ENCODE measurements at regions not wholly inside any gene's neighbourhood (a gene's known extent, or its start where the extent isn't known, plus 50 kb on each side); places are given as distances from the start of the nearest gene placed in this dataset.

DNA sequence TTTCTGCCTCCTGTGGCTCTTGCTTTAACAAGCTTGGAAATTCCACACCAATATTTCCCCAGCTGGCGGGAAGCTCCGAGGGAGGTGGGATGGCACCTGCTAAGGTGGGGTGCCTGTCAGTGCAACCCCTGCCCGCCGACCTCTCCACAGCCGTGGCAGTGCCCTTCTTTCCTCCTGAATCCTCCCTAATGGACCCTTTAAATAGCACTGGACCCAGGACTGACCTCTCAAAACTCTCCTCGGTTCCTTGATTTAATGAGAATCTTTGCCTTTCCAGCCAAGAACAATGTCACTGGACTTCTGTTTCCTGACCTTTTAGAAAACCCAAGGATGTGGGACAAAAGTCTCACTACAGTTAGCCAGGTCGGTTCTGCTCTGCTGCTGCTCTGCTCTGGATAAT, 63.2 kb upstream of the EXOC6 start:
- FAIRE-seq = peak; percentile 48
- WGBS (ENCODE audit: insufficient coverage, low coverage, missing lambda C conversion rate) = 64% methylated on average over 4 of the region's 7 CpGs

More for the DNA sequence above, 63.2 kb upstream of the EXOC6 start:
- Histone ChIP-seq H2AFZ (ENCODE audit: low read depth, low read length) (no peak overlapping the region), H3K4me3 (no peak overlapping the region), H3K27me3 (ENCODE audit: control insufficient read depth in 2 of 2, insufficient read depth in 2 of 2, low read length in 2 of 2) (no peaks in the 10 kb centered on the region), H3K4me1 (replicated peaks in 1 of 2; ENCODE audit: control insufficient read depth in 2 of 2, insufficient read depth in 2 of 2, low read length in 2 of 2) (no peaks in the 10 kb centered on the region; a peak in 1 of 5 replicates), H3K36me3 (ENCODE audit: control insufficient read depth, insufficient read depth, low read length) (no peaks in the 10 kb centered on the region), H3K9me1 (ENCODE audit: control insufficient read depth, insufficient read depth, low read length) (no peaks in the 10 kb centered on the region), H3K9ac (ENCODE audit: insufficient read depth in 1 of 2, low read depth in 2 of 2, low read length in 2 of 2) (no peak overlapping the region), H3K79me2 (ENCODE audit: control insufficient read depth, insufficient read depth, low read length) (no peaks in the 10 kb centered on the region), H3K4me2 (ENCODE audit: insufficient read depth, low read length) (no peak overlapping the region), H3K9me3 (replicated peaks; ENCODE audit: control insufficient read depth, insufficient read depth, low read depth, low read length) (no peaks in the 10 kb centered on the region), H4K20me1 (replicated peaks; ENCODE audit: control insufficient read depth, insufficient read depth, low read length) (no peaks in the 10 kb centered on the region), H3K27ac (ENCODE audit: extremely low read depth, low read depth, low read length) (no peak overlapping the region)
- no peak for DNase-seq (ENCODE audit: extremely low read depth in 1 of 4, low spot score in 3 of 4)
- in situ Hi-C loops (cut with MboI) (no loop called here), intact Hi-C loops (cut with micrococcal nuclease) (no loop called here)
- no TSS peak for BruUV-seq (replicated peaks)
- POLR2A ChIA-PET = interaction anchor here (0.9 kb wide), 1 partner anchor 10 kb away, joined by 3 read pairs; no protein-coding TSS in a partner anchor
- ATAC-seq = no peak
- TF ChIP-seq NFE2 (IDR thresholded peaks at IDR 0.05; ENCODE audit: low read depth) (no peak), KAT7 (CRISPR knock-in tag; IDR thresholded peaks at IDR 0.05; ENCODE audit: borderline replicate concordance) (no peak), NFXL1 (CRISPR knock-in tag; IDR thresholded peaks at IDR 0.05) (no peak), ZKSCAN8 (CRISPR knock-in tag; IDR thresholded peaks at IDR 0.05) (no peak), STAG1 (CRISPR knock-in tag; IDR thresholded peaks at IDR 0.05; ENCODE audit: borderline replicate concordance) (no peak)
- TF ChIP-seq, protein P1, sequence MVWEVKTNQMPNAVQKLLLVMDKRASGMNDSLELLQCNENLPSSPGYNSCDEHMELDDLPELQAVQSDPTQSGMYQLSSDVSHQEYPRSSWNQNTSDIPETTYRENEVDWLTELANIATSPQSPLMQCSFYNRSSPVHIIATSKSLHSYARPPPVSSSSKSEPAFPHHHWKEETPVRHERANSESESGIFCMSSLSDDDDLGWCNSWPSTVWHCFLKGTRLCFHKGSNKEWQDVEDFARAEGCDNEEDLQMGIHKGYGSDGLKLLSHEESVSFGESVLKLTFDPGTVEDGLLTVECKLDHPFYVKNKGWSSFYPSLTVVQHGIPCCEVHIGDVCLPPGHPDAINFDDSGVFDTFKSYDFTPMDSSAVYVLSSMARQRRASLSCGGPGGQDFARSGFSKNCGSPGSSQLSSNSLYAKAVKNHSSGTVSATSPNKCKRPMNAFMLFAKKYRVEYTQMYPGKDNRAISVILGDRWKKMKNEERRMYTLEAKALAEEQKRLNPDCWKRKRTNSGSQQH (CRISPR knock-in tag; IDR thresholded peaks at IDR 0.05) = no peak
- TF ChIP-seq, protein P2, sequence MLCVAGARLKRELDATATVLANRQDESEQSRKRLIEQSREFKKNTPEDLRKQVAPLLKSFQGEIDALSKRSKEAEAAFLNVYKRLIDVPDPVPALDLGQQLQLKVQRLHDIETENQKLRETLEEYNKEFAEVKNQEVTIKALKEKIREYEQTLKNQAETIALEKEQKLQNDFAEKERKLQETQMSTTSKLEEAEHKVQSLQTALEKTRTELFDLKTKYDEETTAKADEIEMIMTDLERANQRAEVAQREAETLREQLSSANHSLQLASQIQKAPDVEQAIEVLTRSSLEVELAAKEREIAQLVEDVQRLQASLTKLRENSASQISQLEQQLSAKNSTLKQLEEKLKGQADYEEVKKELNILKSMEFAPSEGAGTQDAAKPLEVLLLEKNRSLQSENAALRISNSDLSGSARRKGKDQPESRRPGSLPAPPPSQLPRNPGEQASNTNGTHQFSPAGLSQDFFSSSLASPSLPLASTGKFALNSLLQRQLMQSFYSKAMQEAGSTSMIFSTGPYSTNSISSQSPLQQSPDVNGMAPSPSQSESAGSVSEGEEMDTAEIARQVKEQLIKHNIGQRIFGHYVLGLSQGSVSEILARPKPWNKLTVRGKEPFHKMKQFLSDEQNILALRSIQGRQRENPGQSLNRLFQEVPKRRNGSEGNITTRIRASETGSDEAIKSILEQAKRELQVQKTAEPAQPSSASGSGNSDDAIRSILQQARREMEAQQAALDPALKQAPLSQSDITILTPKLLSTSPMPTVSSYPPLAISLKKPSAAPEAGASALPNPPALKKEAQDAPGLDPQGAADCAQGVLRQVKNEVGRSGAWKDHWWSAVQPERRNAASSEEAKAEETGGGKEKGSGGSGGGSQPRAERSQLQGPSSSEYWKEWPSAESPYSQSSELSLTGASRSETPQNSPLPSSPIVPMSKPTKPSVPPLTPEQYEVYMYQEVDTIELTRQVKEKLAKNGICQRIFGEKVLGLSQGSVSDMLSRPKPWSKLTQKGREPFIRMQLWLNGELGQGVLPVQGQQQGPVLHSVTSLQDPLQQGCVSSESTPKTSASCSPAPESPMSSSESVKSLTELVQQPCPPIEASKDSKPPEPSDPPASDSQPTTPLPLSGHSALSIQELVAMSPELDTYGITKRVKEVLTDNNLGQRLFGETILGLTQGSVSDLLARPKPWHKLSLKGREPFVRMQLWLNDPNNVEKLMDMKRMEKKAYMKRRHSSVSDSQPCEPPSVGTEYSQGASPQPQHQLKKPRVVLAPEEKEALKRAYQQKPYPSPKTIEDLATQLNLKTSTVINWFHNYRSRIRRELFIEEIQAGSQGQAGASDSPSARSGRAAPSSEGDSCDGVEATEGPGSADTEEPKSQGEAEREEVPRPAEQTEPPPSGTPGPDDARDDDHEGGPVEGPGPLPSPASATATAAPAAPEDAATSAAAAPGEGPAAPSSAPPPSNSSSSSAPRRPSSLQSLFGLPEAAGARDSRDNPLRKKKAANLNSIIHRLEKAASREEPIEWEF (CRISPR knock-in tag; IDR thresholded peaks at IDR 0.05) = no peak
- TF ChIP-seq, protein P3, sequence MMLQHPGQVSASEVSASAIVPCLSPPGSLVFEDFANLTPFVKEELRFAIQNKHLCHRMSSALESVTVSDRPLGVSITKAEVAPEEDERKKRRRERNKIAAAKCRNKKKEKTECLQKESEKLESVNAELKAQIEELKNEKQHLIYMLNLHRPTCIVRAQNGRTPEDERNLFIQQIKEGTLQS (IDR thresholded peaks at IDR 0.05) = no peak
- TF ChIP-seq, protein P3 (CRISPR knock-in tag; conservative IDR thresholded peaks at IDR 0.05) = no peak
- TF ChIP-seq, protein P4, sequence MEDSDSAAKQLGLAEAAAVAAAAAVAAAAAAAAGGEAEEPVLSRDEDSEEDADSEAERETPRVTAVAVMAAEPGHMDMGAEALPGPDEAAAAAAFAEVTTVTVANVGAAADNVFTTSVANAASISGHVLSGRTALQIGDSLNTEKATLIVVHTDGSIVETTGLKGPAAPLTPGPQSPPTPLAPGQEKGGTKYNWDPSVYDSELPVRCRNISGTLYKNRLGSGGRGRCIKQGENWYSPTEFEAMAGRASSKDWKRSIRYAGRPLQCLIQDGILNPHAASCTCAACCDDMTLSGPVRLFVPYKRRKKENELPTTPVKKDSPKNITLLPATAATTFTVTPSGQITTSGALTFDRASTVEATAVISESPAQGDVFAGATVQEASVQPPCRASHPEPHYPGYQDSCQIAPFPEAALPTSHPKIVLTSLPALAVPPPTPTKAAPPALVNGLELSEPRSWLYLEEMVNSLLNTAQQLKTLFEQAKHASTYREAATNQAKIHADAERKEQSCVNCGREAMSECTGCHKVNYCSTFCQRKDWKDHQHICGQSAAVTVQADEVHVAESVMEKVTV (CRISPR knock-in tag; IDR thresholded peaks at IDR 0.05) = no peak
- CTCF ChIA-PET (ENCODE audit: low intra/inter-chr PET ratio) = no interaction called here

All from K562 (cell line).